IPS-15b (cell line): ENCODE measurements at regions not wholly inside any gene's neighbourhood (a gene's known extent, or its start where the extent isn't known, plus 50 kb on each side); places are given as distances from the start of the nearest gene placed in this dataset.

ENCODE experiments used
- H3K27me3 ChIP-seq: one replicate; pipeline ENCODE4 v1.6.1; 2013; ENCODE audit warnings: low read length; ENCODE audit not compliant: control insufficient read depth, insufficient read depth
- H3K36me3 ChIP-seq: one replicate; pipeline ENCODE4 v1.6.1; 2013; ENCODE audit warnings: low read length; ENCODE audit not compliant: control insufficient read depth, insufficient read depth
- H3K4me1 ChIP-seq: one replicate; pipeline ENCODE4 v1.6.1; 2013; ENCODE audit warnings: mild to moderate bottlenecking, low read length; ENCODE audit not compliant: control insufficient read depth, insufficient read depth
- H3K4me3 ChIP-seq: one replicate; pipeline ENCODE4 v1.5.1; 2013; ENCODE audit warnings: low read depth, low read length
- H3K9ac ChIP-seq: one replicate; pipeline ENCODE4 v1.6.1; 2013; ENCODE audit warnings: low read depth, mild to moderate bottlenecking, low read length
- H3K9me3 ChIP-seq: one replicate; pipeline ENCODE4 v1.6.1; 2013; ENCODE audit warnings: mild to moderate bottlenecking, low read length; ENCODE audit not compliant: control insufficient read depth, insufficient read depth

- H3K9ac ChIP-seq: no peak overlapping the region
- H3K27me3 ChIP-seq: no peaks in the 10 kb centered on the region
- H3K9me3 ChIP-seq: no peaks in the 10 kb centered on the region
- H3K4me3 ChIP-seq: no peak overlapping the region
- H3K36me3 ChIP-seq: no peaks in the 10 kb centered on the region
- H3K4me1 ChIP-seq: no peaks in the 10 kb centered on the region
Measured at GRCh38 chr4:162938738-162939485, 227.8 kb downstream of the NAF1 start.

GRCh38 chr4:162935214-162935613, 231.5 kb downstream of the NAF1 start:
- H3K4me3 ChIP-seq: no peak overlapping the region
- H3K27me3 ChIP-seq: no peaks in the 10 kb centered on the region
- no peaks in the 10 kb centered on the region for H3K36me3 ChIP-seq
- no peaks in the 10 kb centered on the region for H3K4me1 ChIP-seq
- H3K9ac ChIP-seq: no peak overlapping the region
- H3K9me3 ChIP-seq: no peaks in the 10 kb centered on the region

GRCh38 chr4:162931286-162931685, 235.4 kb downstream of the NAF1 start:
- no peaks in the 10 kb centered on the region for H3K9me3 ChIP-seq

GRCh38 chr4:162921178-162921785, 245.4 kb downstream of the NAF1 start:
- no peaks in the 10 kb centered on the region for H3K4me1 ChIP-seq
- H3K9ac ChIP-seq: no peak overlapping the region
- H3K4me3 ChIP-seq: no peak overlapping the region
- no peaks in the 10 kb centered on the region for H3K36me3 ChIP-seq
- no peaks in the 10 kb centered on the region for H3K27me3 ChIP-seq
- H3K9me3 ChIP-seq: no peaks in the 10 kb centered on the region

More at GRCh38 chr4:162931286-162931685, 235.4 kb downstream of the NAF1 start:
- peaks cover 10% of the 10 kb centered on the region for H3K4me1 ChIP-seq
- H3K9ac ChIP-seq: no peak overlapping the region
- no peaks in the 10 kb centered on the region for H3K27me3 ChIP-seq
- no peak overlapping the region for H3K4me3 ChIP-seq
- no peaks in the 10 kb centered on the region for H3K36me3 ChIP-seq

GRCh38 chr4:162920649-162921048, 246.0 kb downstream of the NAF1 start:
- H3K27me3 ChIP-seq: no peaks in the 10 kb centered on the region
- no peaks in the 10 kb centered on the region for H3K36me3 ChIP-seq
- no peak overlapping the region for H3K4me3 ChIP-seq
- H3K9me3 ChIP-seq: no peaks in the 10 kb centered on the region
- H3K4me1 ChIP-seq: no peaks in the 10 kb centered on the region
- no peak overlapping the region for H3K9ac ChIP-seq

GRCh38 chr4:162912482-162912881, 254.2 kb downstream of the NAF1 start:
- no peaks in the 10 kb centered on the region for H3K9me3 ChIP-seq
- no peak overlapping the region for H3K4me3 ChIP-seq
- H3K9ac ChIP-seq: no peak overlapping the region
- no peaks in the 10 kb centered on the region for H3K36me3 ChIP-seq
- no peaks in the 10 kb centered on the region for H3K4me1 ChIP-seq
- H3K27me3 ChIP-seq: no peaks in the 10 kb centered on the region

GRCh38 chr4:162911349-162911748, 255.3 kb downstream of the NAF1 start:
- peaks cover 2% of the 10 kb centered on the region for H3K9me3 ChIP-seq
- no peaks in the 10 kb centered on the region for H3K4me1 ChIP-seq
- H3K9ac ChIP-seq: no peak overlapping the region
- H3K27me3 ChIP-seq: no peaks in the 10 kb centered on the region
- peaks cover 4% of the 10 kb centered on the region for H3K36me3 ChIP-seq
- H3K4me3 ChIP-seq: no peak overlapping the region

- H3K4me1 ChIP-seq: no peaks in the 10 kb centered on the region
- peaks cover 4% of the 10 kb centered on the region for H3K36me3 ChIP-seq
- H3K4me3 ChIP-seq: no peak overlapping the region
- H3K9me3 ChIP-seq: peaks cover 3% of the 10 kb centered on the region
- H3K27me3 ChIP-seq: no peaks in the 10 kb centered on the region
- H3K9ac ChIP-seq: no peak overlapping the region
Measured at GRCh38 chr4:162909952-162910351, 256.7 kb downstream of the NAF1 start.

GRCh38 chr4:162894387-162894786, 272.3 kb downstream of the NAF1 start:
- no peak overlapping the region for H3K4me3 ChIP-seq
- no peaks in the 10 kb centered on the region for H3K27me3 ChIP-seq
- H3K4me1 ChIP-seq: peaks cover 6% of the 10 kb centered on the region
- H3K36me3 ChIP-seq: no peaks in the 10 kb centered on the region
- H3K9ac ChIP-seq: no peak overlapping the region
- no peaks in the 10 kb centered on the region for H3K9me3 ChIP-seq

- Histone ChIP-seq H3K36me3 (no peaks in the 10 kb centered on the region), H3K4me1 (peaks cover 6% of the 10 kb centered on the region), H3K9ac (no peak overlapping the region), H3K9me3 (no peaks in the 10 kb centered on the region), H3K4me3 (no peak overlapping the region), H3K27me3 (no peaks in the 10 kb centered on the region)
Measured at GRCh38 chr4:162891788-162892707, 274.6 kb downstream of the NAF1 start.

- H3K4me1 ChIP-seq: no peaks in the 10 kb centered on the region
- no peaks in the 10 kb centered on the region for H3K9me3 ChIP-seq
- no peak overlapping the region for H3K4me3 ChIP-seq
- no peaks in the 10 kb centered on the region for H3K27me3 ChIP-seq
- no peaks in the 10 kb centered on the region for H3K36me3 ChIP-seq
- no peak overlapping the region for H3K9ac ChIP-seq
Measured at GRCh38 chr4:162878096-162878495, 288.6 kb downstream of the NAF1 start.
